K562 (cell line): ENCODE measurements at regions not wholly inside any gene's neighbourhood (a gene's known extent, or its start where the extent isn't known, plus 50 kb on each side); places are given as distances from the start of the nearest gene placed in this dataset.

Experiments
- ATAC-seq: fragments of 200-7000 bp; cut with Tn5 transposase; 3 replicates; pipeline ENCODE4 v1.9.1; 2020; ENCODE audit warnings: moderate library complexity
- BruUV-seq: library from RNA; stranded (reverse); fragments of 400-500 nt; replicated peaks from 2 replicates; lab custom pipeline; 2021; lab: Mats Ljungman, UMichigan
- CTCF ChIA-PET: fragments of 300-600 bp; formaldehyde crosslinking; extraction: SDS; loops from one replicate; lab custom pipeline; 2021; ENCODE audit warnings: low intra/inter-chr PET ratio; lab: Yijun Ruan, JAX
- POLR2A ChIA-PET: fragments of 300-600, 350-650 bp; sonication (Branson Sonifier 250); formaldehyde crosslinking; extraction: SDS; loops from one replicate; lab custom pipeline; 2021; ENCODE audit warnings: antibody characterized with exemption, inconsistent platforms; lab: Yijun Ruan, JAX
- DNase-seq, 4 experiments: peaks; one replicate each; pipeline versions ENCODE4 v3.0.0 to v3.0.0-alpha.2; 2011 to 2018; ENCODE audit warnings: low spot score in 3 of 4, mixed read lengths in 3 of 4; ENCODE audit errors: extremely low read depth in 1 of 4
- FAIRE-seq: peaks from 2 replicates; lab custom pipeline; 2011; peaks lifted over from hg19 to GRCh38; lab: Jason Lieb, UNC
- H2AFZ ChIP-seq: 2 replicates; pipeline ENCODE4 v1.6.0; 2011; ENCODE audit warnings: low read depth, low read length, control low read depth, inconsistent platforms
- H3K27ac ChIP-seq: fragments of 200-600 bp; 3 replicates; pipeline ENCODE4 v1.8.0; 2011; ENCODE audit warnings: low read depth, mild to moderate bottlenecking, control low read depth, inconsistent platforms, low read length, moderate library complexity, mixed read lengths; ENCODE audit errors: extremely low read depth
- H3K27me3 ChIP-seq, 2 experiments: fragments of 300-600 bp in 1 of 2; 2 replicates in 1 of 2; 3 replicates in 1 of 2; pipeline versions ENCODE4 v1.6.0 to v1.8.0; 2011; ENCODE audit warnings: inconsistent platforms in 2 of 2, low read length in 2 of 2, mild to moderate bottlenecking in 1 of 2, mixed read lengths in 1 of 2, moderate library complexity in 1 of 2; ENCODE audit not compliant: control insufficient read depth in 2 of 2, insufficient read depth in 2 of 2
- H3K36me3 ChIP-seq: fragments of 300-600 bp; 3 replicates; pipeline ENCODE4 v1.8.0; 2011; ENCODE audit warnings: mild to moderate bottlenecking, low read length, inconsistent platforms; ENCODE audit not compliant: control insufficient read depth, insufficient read depth
- H3K4me1 ChIP-seq, 2 experiments: fragments of 200-600 bp in 1 of 2; replicated peaks in 1 of 2; 2 replicates in 1 of 2; 3 replicates in 1 of 2; pipeline versions ENCODE4 v1.5.1 to v1.8.0; 2011; ENCODE audit warnings: inconsistent platforms in 2 of 2, low read length in 2 of 2, mild to moderate bottlenecking in 1 of 2, mixed read lengths in 1 of 2, moderate library complexity in 1 of 2; ENCODE audit not compliant: control insufficient read depth in 2 of 2, insufficient read depth in 2 of 2
- H3K4me2 ChIP-seq: 2 replicates; pipeline ENCODE4 v1.6.1; 2011; ENCODE audit warnings: low read length, control low read depth, inconsistent platforms, mixed read lengths; ENCODE audit not compliant: insufficient read depth
- H3K4me3 ChIP-seq: fragments of 200-600 bp; sonication (generic), shearing (Covaris generic); 2 replicates; pipeline ENCODE4 v1.5.1; 2016; ENCODE audit warnings: control low read depth, inconsistent platforms
- H3K79me2 ChIP-seq: fragments of 200-600 bp; 3 replicates; pipeline ENCODE4 v1.8.0; 2011; ENCODE audit warnings: low read length, inconsistent platforms; ENCODE audit not compliant: control insufficient read depth, insufficient read depth
- H3K9ac ChIP-seq, 2 experiments: 2 replicates each; pipeline versions ENCODE4 v1.6.0 to v1.6.1; 2011; ENCODE audit warnings: low read depth in 2 of 2, low read length in 2 of 2, control low read depth in 1 of 2, inconsistent platforms in 1 of 2, mild to moderate bottlenecking in 1 of 2, mixed read lengths in 1 of 2; ENCODE audit not compliant: insufficient read depth in 1 of 2
- H3K9me1 ChIP-seq: one replicate; pipeline ENCODE4 v1.6.0; 2011; ENCODE audit warnings: inconsistent platforms, mild to moderate bottlenecking, low read length, moderate library complexity; ENCODE audit not compliant: control insufficient read depth, insufficient read depth
- H3K9me3 ChIP-seq: replicated peaks from 2 replicates; pipeline ENCODE4 v1.5.1; 2011; ENCODE audit warnings: low read depth, low read length, inconsistent platforms; ENCODE audit not compliant: control insufficient read depth, insufficient read depth
- H4K20me1 ChIP-seq: replicated peaks from 2 replicates; pipeline ENCODE4 v1.6.1; 2011; ENCODE audit warnings: low read length, inconsistent platforms, mixed read lengths; ENCODE audit not compliant: control insufficient read depth, insufficient read depth
- BMI1 ChIP-seq: fragments of 150-350 bp; IDR thresholded peaks from 2 replicates; pipeline ENCODE4 v1.6.1; 2014; ENCODE audit warnings: low read length
- BRD4 ChIP-seq: fragments of 200-600 bp; sonication (generic); IDR thresholded peaks from 2 replicates; pipeline ENCODE4 v1.6.1; 2017; ENCODE audit warnings: inconsistent platforms
- COPS2 ChIP-seq: fragments of 450-650 bp; conservative IDR thresholded peaks from 2 replicates; pipeline ENCODE4 v1.6.1; 2016; ENCODE audit warnings: mild to moderate bottlenecking, moderate library complexity
- FOXA1 ChIP-seq: fragments of 450-650 bp; IDR thresholded peaks from 2 replicates; pipeline ENCODE4 v1.6.1; 2016; ENCODE audit warnings: mild to moderate bottlenecking, borderline replicate concordance
- FOXM1 ChIP-seq, 2 experiments: fragments of 450-650 bp in 1 of 2; sonication (generic) in 1 of 2; formaldehyde crosslinking in 1 of 2; IDR thresholded peaks; 2 replicates each; pipeline versions ENCODE4 v1.6.1 to v1.9.0; 2017 to 2022; ENCODE audit warnings: low read depth in 2 of 2, mild to moderate bottlenecking in 2 of 2, missing genetic modification reagents in 1 of 2, moderate library complexity in 1 of 2
- GTF2E2 ChIP-seq: fragments of 200-800 bp; sonication (Bioruptor generic); IDR thresholded peaks from 2 replicates; pipeline ENCODE4 v1.6.1; 2016; ENCODE audit warnings: missing genetic modification characterization, missing compliant biosample characterization
- PHF8 ChIP-seq: fragments of 200-600 bp; sonication (generic); IDR thresholded peaks from 2 replicates; pipeline ENCODE4 v1.6.1; 2012; ENCODE audit warnings: mixed run types, mild to moderate bottlenecking, inconsistent platforms, low read length, moderate library complexity, borderline replicate concordance
- POLR2AphosphoS5 ChIP-seq: IDR thresholded peaks from 2 replicates; pipeline ENCODE4 v1.6.1; 2011; ENCODE audit warnings: mild to moderate bottlenecking, low read depth, low read length, moderate library complexity; ENCODE audit not compliant: control insufficient read depth, insufficient read depth
- SMAD3 ChIP-seq: fragments of 450-650 bp; formaldehyde crosslinking; conservative IDR thresholded peaks from 2 replicates; pipeline ENCODE4 v1.4.0; 2020; ENCODE audit warnings: mild to moderate bottlenecking
- SUPT5H ChIP-seq: fragments of 450-650 bp; IDR thresholded peaks from 2 replicates; pipeline ENCODE4 v1.6.1; 2016
- TCF7 ChIP-seq: sonication (generic); IDR thresholded peaks from 2 replicates; pipeline ENCODE4 v1.6.1; 2016; ENCODE audit warnings: antibody characterized with exemption, borderline replicate concordance
- U2AF1 ChIP-seq: fragments of 200-400 bp; formaldehyde crosslinking; optimal IDR thresholded peaks from 2 replicates; pipeline ENCODE3; 2017; ENCODE audit warnings: mild to moderate bottlenecking, low read depth, low read length, moderate library complexity
- ZBTB1 ChIP-seq: sonication (generic); formaldehyde crosslinking; IDR thresholded peaks from 2 replicates; pipeline ENCODE4 v1.8.1; 2023; ENCODE audit warnings: missing genetic modification reagents, low read depth, mild to moderate bottlenecking, borderline replicate concordance
- ZNF3 ChIP-seq: fragments of 250-450 bp; sonication (Bioruptor Pico); IDR thresholded peaks from 2 replicates; pipeline ENCODE4 v1.5.0; 2021; ENCODE audit warnings: mild to moderate bottlenecking, moderate library complexity
- ZNF830 ChIP-seq: fragments of 250-450 bp; sonication (Bioruptor Pico); IDR thresholded peaks from 2 replicates; pipeline ENCODE4 v1.5.0; 2021; ENCODE audit warnings: mild to moderate bottlenecking
- WGBS: fragments of 100-300 bp; shearing (Covaris generic); methylation state at CpG from one replicate; pipeline ENCODE4 v1.1.6; 2016; ENCODE audit warnings: low coverage, mixed read lengths; ENCODE audit not compliant: insufficient coverage; ENCODE audit errors: missing lambda C conversion rate; 5-methylcytosine and 5-hydroxymethylcytosine counted together
- in situ Hi-C: fragments of 300-500 bp; cut with MboI; formaldehyde crosslinking; loops from 4 replicates; pipeline ENCODE4 v1.15.0; 2018; ENCODE audit warnings: inconsistent platforms, mixed read lengths
- intact Hi-C: fragments of 100-400 bp; cut with micrococcal nuclease; formaldehyde crosslinking; loops from 2 replicates; pipeline ENCODE4 v1.14.2; 2022
- TF ChIP-seq, protein P1 (sequence below): fragments of 200-800 bp; sonication (Bioruptor generic); IDR thresholded peaks from 2 replicates; pipeline ENCODE4 v1.6.1; 2017; ENCODE audit warnings: missing genetic modification characterization, missing compliant biosample characterization
- TF ChIP-seq, protein P2 (sequence below): fragments of 250-450 bp; sonication (Bioruptor Pico); IDR thresholded peaks from 2 replicates; pipeline ENCODE4 v1.4.0; 2020; ENCODE audit warnings: mild to moderate bottlenecking
- TF ChIP-seq, protein P3 (sequence below): fragments of 450-650 bp; formaldehyde crosslinking; IDR thresholded peaks from 2 replicates; pipeline ENCODE4 v1.4.0; 2022; ENCODE audit warnings: missing genetic modification characterization
- TF ChIP-seq, protein P4 (sequence below): fragments of 450-650 bp; formaldehyde crosslinking; IDR thresholded peaks from 2 replicates; pipeline ENCODE4 v1.4.0; 2020; ENCODE audit warnings: mild to moderate bottlenecking, moderate library complexity

DNA sequence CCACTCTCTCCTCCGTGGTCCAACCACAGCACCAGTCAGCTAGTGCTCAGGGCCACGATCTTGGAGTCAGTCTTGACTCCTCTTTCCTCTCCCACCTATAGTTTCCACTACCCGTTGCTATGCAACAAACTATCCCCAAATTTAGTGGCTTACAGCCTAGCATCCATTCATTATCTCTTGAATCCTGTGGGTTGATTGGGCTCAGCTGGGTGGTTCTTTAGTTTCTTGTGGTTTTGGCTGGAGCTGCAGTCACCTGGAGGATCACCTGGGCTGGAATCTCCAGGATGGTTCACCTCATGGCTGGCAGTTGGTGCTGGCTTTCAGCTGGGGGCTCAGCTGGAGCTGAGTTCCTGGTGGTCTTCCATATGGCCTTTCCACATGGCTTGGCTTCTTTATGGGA lies 149.9 kb downstream of the ASB1 start:
- H3K27me3 ChIP-seq: peaks cover 0 to 25% of the 10 kb centered on the region in 2 experiments; a peak in 3 of 5 replicates
- H4K20me1 ChIP-seq: no peaks in the 10 kb centered on the region
- no peak for FAIRE-seq
- no peaks in the 10 kb centered on the region for H3K79me2 ChIP-seq
- H3K9ac ChIP-seq: no peak overlapping the region
- in situ Hi-C loops (no loop called here), intact Hi-C loops (no loop called here)
- CTCF ChIA-PET: no interaction called here
- H2AFZ ChIP-seq: no peak overlapping the region
- no peak overlapping the region for H3K4me3 ChIP-seq
- no peaks in the 10 kb centered on the region for H3K9me3 ChIP-seq
- BruUV-seq: no TSS peak
- H3K36me3 ChIP-seq: no peaks in the 10 kb centered on the region
- WGBS: 0% methylated on average over 3 of the region's 3 CpGs
- H3K4me2 ChIP-seq: no peak overlapping the region
- ATAC-seq: no peak
- no peaks in the 10 kb centered on the region for H3K4me1 ChIP-seq
- H3K9me1 ChIP-seq: peaks cover 2% of the 10 kb centered on the region
- POLR2A ChIA-PET: interaction anchor here (0.6 to 1.3 kb wide), 2 partner anchors 9 to 480 kb away, joined by 4 to 5 read pairs; no protein-coding TSS in a partner anchor
- DNase-seq: no peak
- no peak overlapping the region for H3K27ac ChIP-seq
- no peak for TF ChIP-seq ZBTB1
- TF ChIP-seq FOXM1 (IDR thresholded peaks at IDR 0.05; ENCODE audit: low read depth): no peak
- TF ChIP-seq FOXM1 (CRISPR knock-in tag; IDR thresholded peaks at IDR 0.05; ENCODE audit: low read depth): no peak
- no peak for TF ChIP-seq PHF8
- no peak for TF ChIP-seq SUPT5H
- TF ChIP-seq U2AF1: no peak
- TF ChIP-seq GTF2E2 (tag): no peak
- TF ChIP-seq ZNF3: no peak
- no peak for TF ChIP-seq SMAD3 (CRISPR knock-in tag)
- TF ChIP-seq, protein P1, sequence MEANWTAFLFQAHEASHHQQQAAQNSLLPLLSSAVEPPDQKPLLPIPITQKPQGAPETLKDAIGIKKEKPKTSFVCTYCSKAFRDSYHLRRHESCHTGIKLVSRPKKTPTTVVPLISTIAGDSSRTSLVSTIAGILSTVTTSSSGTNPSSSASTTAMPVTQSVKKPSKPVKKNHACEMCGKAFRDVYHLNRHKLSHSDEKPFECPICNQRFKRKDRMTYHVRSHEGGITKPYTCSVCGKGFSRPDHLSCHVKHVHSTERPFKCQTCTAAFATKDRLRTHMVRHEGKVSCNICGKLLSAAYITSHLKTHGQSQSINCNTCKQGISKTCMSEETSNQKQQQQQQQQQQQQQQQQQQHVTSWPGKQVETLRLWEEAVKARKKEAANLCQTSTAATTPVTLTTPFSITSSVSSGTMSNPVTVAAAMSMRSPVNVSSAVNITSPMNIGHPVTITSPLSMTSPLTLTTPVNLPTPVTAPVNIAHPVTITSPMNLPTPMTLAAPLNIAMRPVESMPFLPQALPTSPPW (CRISPR knock-in tag): no peak
- TF ChIP-seq, protein P2, sequence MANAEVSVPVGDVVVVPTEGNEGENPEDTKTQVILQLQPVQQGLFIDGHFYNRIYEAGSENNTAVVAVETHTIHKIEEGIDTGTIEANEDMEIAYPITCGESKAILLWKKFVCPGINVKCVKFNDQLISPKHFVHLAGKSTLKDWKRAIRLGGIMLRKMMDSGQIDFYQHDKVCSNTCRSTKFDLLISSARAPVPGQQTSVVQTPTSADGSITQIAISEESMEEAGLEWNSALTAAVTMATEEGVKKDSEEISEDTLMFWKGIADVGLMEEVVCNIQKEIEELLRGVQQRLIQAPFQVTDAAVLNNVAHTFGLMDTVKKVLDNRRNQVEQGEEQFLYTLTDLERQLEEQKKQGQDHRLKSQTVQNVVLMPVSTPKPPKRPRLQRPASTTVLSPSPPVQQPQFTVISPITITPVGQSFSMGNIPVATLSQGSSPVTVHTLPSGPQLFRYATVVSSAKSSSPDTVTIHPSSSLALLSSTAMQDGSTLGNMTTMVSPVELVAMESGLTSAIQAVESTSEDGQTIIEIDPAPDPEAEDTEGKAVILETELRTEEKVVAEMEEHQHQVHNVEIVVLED (CRISPR knock-in tag): no peak
- TF ChIP-seq, protein P3, sequence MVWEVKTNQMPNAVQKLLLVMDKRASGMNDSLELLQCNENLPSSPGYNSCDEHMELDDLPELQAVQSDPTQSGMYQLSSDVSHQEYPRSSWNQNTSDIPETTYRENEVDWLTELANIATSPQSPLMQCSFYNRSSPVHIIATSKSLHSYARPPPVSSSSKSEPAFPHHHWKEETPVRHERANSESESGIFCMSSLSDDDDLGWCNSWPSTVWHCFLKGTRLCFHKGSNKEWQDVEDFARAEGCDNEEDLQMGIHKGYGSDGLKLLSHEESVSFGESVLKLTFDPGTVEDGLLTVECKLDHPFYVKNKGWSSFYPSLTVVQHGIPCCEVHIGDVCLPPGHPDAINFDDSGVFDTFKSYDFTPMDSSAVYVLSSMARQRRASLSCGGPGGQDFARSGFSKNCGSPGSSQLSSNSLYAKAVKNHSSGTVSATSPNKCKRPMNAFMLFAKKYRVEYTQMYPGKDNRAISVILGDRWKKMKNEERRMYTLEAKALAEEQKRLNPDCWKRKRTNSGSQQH: no peak
- TF ChIP-seq BMI1: no peak
- TF ChIP-seq BRD4: no peak
- no peak for TF ChIP-seq FOXA1
- no peak for TF ChIP-seq TCF7
- TF ChIP-seq COPS2: no peak
- TF ChIP-seq, protein P4, sequence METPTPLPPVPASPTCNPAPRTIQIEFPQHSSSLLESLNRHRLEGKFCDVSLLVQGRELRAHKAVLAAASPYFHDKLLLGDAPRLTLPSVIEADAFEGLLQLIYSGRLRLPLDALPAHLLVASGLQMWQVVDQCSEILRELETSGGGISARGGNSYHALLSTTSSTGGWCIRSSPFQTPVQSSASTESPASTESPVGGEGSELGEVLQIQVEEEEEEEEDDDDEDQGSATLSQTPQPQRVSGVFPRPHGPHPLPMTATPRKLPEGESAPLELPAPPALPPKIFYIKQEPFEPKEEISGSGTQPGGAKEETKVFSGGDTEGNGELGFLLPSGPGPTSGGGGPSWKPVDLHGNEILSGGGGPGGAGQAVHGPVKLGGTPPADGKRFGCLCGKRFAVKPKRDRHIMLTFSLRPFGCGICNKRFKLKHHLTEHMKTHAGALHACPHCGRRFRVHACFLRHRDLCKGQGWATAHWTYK (CRISPR knock-in tag): no peak
- no peak for TF ChIP-seq POLR2AphosphoS5
- no peak for TF ChIP-seq ZNF830 (CRISPR knock-in tag)
